GM19372 (cell line): ENCODE measurements at regions not wholly inside any gene's neighbourhood (a gene's known extent, or its start where the extent isn't known, plus 50 kb on each side); places are given as distances from the start of the nearest gene placed in this dataset.
"Not testable (repeated sequence)": the region's sequence is repeated elsewhere in the genome, so short reads cannot be mapped to it uniquely, and the experiment has no call there.

Source experiments
- ATAC-seq: cut with Tn5 transposase; IDR thresholded peaks from one replicate; pipeline ENCODE4 v1.9.1; 2021; ENCODE audit warnings: mild to moderate bottlenecking, low read depth, moderate library complexity; ENCODE audit not compliant: unreplicated experiment

GRCh38 chr10:62692085-62692484 lies 112.4 kb upstream of the ADO start:
- ATAC-seq = no peak

- no peak for ATAC-seq
Observed at GRCh38 chr10:62693306-62693705, 111.2 kb upstream of the ADO start.

- no peak for ATAC-seq
Observed at GRCh38 chr10:62694537-62695126, 109.9 kb upstream of the ADO start.

- ATAC-seq = no peak
Observed at GRCh38 chr10:62696798-62697197, 107.7 kb upstream of the ADO start.

- no peak for ATAC-seq
Observed at GRCh38 chr10:62699148-62699547, 105.4 kb upstream of the ADO start.

- not testable (repeated sequence) for ATAC-seq
Observed at GRCh38 chr10:62704121-62704520, 100.4 kb upstream of the ADO start.

- no peak for ATAC-seq
Observed at GRCh38 chr10:62705789-62706188, 98.7 kb upstream of the ADO start.

- ATAC-seq = peak; percentile 56
Observed at GRCh38 chr10:62707810-62708209, 96.7 kb upstream of the ADO start.

GRCh38 chr10:62708569-62708968 lies 96.0 kb upstream of the ADO start:
- no peak for ATAC-seq

GRCh38 chr10:62709200-62709599 lies 95.3 kb upstream of the ADO start:
- ATAC-seq = no peak

GRCh38 chr10:62710182-62710581 lies 94.3 kb upstream of the ADO start:
- no peak for ATAC-seq

GRCh38 chr10:62715383-62715782 lies 89.1 kb upstream of the ADO start:
- no peak for ATAC-seq

- ATAC-seq = no peak
Observed at GRCh38 chr10:62718585-62718984, 85.9 kb upstream of the ADO start.

- no peak for ATAC-seq
Observed at GRCh38 chr10:62719061-62719460, 85.5 kb upstream of the ADO start.

- ATAC-seq = no peak
Observed at GRCh38 chr10:62721687-62722086, 82.8 kb upstream of the ADO start.

GRCh38 chr10:62723375-62723774 lies 81.1 kb upstream of the ADO start:
- ATAC-seq = no peak

GRCh38 chr10:62724465-62724864 lies 80.1 kb upstream of the ADO start:
- no peak for ATAC-seq

- ATAC-seq = peak; percentile 92
Observed at GRCh38 chr10:62726142-62726541, 78.4 kb upstream of the ADO start.

- ATAC-seq = no peak
Observed at GRCh38 chr10:62726638-62727037, 77.9 kb upstream of the ADO start.

GRCh38 chr10:62727934-62728333 lies 76.6 kb upstream of the ADO start:
- ATAC-seq = no peak

- ATAC-seq = no peak
Observed at GRCh38 chr10:62728479-62728878, 76.0 kb upstream of the ADO start.

- ATAC-seq = peak; percentile 62
Observed at GRCh38 chr10:62732841-62733653, 71.5 kb upstream of the ADO start.
